HL-60 (cell line): ENCODE measurements at regions not wholly inside any gene's neighbourhood (a gene's known extent, or its start where the extent isn't known, plus 50 kb on each side); places are given as distances from the start of the nearest gene placed in this dataset.

Source experiments
- CTCF ChIP-seq: IDR thresholded peaks from one replicate; pipeline ENCODE4 v1.5.1; 2011; ENCODE audit warnings: low read length, control low read depth, inconsistent platforms; ENCODE audit not compliant: insufficient read depth
- GABPA ChIP-seq: IDR thresholded peaks from 2 replicates; pipeline ENCODE4 v1.6.1; 2012; ENCODE audit warnings: low read depth
- POLR2AphosphoS5 ChIP-seq: IDR thresholded peaks from 2 replicates; pipeline ENCODE4 v1.6.1; 2012; ENCODE audit warnings: low read depth
- REST ChIP-seq: IDR thresholded peaks from 2 replicates; pipeline ENCODE4 v1.6.1; 2012; ENCODE audit warnings: low read depth; ENCODE audit not compliant: insufficient replicate concordance
- SPI1 ChIP-seq: IDR thresholded peaks from 2 replicates; pipeline ENCODE4 v1.6.1; 2012; ENCODE audit warnings: low read depth, mild to moderate bottlenecking, borderline replicate concordance

- TF ChIP-seq CTCF: no peak
- no peak for TF ChIP-seq POLR2AphosphoS5
- no peak for TF ChIP-seq REST
- TF ChIP-seq SPI1: no peak
- TF ChIP-seq GABPA: no peak
Observed at GRCh38 chr15:69552057-69552815, 99.6 kb downstream of the RPLP1 start.
